ENCODE measurements at regions not wholly inside any gene's neighbourhood (a gene's known extent, or its start where the extent isn't known, plus 50 kb on each side); places are given as distances from the start of the nearest gene placed in this dataset.
"Not testable (repeated sequence)": the region's sequence is repeated elsewhere in the genome, so short reads cannot be mapped to it uniquely, and the experiment has no call there.

DNA sequence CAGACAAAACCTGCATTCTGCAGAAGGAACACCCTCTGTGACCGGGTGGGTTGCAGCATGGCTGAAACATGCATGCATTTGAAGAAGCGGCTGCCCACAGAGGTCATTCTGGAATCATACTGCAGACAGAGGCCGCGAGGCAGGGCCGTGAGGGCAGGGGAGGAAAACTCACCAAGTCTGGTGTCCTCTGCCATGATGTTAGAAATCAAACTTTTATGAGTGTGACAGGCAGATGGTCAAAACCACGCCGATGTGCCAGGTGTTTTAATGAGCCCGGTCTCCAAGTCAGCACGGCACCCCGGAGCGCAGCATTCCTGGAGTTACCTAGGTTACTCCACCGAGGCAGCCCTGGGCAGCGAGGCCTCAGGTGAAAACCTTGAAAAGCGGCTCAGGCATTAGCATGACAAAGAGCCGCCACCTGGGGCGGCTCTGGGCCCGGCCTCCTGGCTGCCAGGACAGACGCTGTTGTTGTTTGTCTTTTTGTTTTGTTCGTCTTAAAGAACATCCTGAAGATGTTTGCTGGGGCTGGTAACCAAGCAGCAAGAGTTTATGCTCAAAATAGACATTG lies 255.6 kb downstream of the ERMARD start:
- POLR2A ChIA-PET, result no interaction called here
- DNase-seq, result peak; percentile 4

DNA sequence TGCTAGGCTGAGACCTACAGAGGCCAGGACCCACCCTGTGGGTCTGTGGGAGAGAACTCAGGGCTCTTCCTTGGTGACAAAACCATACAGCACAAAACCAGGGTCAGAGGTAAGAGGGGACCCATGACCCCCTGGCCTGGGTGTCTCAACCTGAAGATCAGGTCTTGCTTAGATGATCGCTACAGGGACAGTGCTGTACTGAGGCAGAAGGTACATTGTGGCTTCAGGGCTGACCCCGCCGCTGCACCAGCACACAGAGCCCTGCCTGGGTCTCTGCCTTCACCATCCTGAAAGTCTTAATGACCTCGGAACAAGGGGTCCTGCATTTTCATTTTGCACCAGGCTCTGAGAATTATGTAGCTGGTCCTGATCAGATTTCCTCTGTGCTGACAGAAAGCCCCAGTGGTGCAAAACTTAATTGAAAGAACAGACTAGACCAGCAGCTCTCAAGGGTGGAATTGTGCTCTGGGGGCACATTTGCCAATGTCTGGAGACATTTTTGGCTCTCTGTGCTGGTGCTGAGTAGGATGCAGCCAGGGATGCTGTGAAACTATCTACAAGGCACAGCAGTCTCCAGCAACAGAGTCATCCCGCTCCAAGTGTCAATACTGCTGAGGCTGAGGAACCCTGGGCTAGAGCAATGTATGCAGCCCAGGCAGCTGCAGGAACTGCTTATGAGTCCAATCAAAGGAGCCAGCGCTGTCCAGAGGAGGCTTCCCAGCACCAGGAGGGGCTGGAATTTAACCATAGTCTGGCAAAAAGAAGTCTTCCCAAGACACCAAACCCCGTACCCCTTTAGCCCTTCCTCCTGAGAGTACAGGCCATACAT lies 254.9 kb downstream of the ERMARD start:
- DNase-seq, result peak; percentile 2
- Mint-ChIP-seq H3K27me3 (peaks cover 3% of the 10 kb centered on the region), H3K36me3 (peaks cover 10% of the 10 kb centered on the region), H3K27ac (no peak overlapping the region), H3K4me3 (no peak overlapping the region), H3K9me3 (peaks cover 34% of the 10 kb centered on the region), H3K4me1 (ENCODE audit: low read depth) (no peaks in the 10 kb centered on the region)
- CTCF ChIA-PET, result no interaction called here
- POLR2A ChIA-PET, result no interaction called here
- intact Hi-C loops (cut with micrococcal nuclease), result no loop called here

More for the DNA sequence above, 255.6 kb downstream of the ERMARD start:
- Mint-ChIP-seq H3K9me3 (peaks cover 28% of the 10 kb centered on the region), H3K27me3 (peaks cover 7% of the 10 kb centered on the region), H3K27ac (no peak overlapping the region), H3K4me1 (ENCODE audit: low read depth) (no peaks in the 10 kb centered on the region), H3K36me3 (peaks cover 10% of the 10 kb centered on the region), H3K4me3 (no peak overlapping the region)
- intact Hi-C loops (cut with micrococcal nuclease), result no loop called here
- CTCF ChIA-PET, result no interaction called here

DNA sequence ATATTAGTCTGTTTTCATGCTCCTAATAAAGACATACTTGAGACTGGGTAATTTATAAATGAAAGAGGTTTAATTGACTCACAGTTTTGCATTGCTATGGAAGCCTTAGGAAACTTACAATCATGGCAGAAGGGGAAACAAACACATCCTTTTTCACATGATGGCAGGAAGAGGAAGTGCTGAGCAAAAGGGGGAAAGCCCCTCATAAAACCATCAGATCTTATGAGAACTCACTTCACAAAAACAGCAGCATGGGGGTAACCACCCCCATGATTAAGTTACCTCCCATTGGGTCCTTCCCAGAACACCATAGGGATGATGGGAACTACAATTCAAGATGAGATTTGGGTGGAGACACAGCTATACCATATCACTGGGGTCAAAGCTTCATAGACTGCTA lies 254.2 kb downstream of the ERMARD start:
- H3K4me1 Mint-ChIP-seq (ENCODE audit: low read depth), result no peaks in the 10 kb centered on the region
- H3K27ac Mint-ChIP-seq, result no peak overlapping the region
- intact Hi-C loops (cut with micrococcal nuclease), result no loop called here
- ChIA-PET POLR2A (no interaction called here), CTCF (no interaction called here)
- H3K27me3 Mint-ChIP-seq, result peaks cover 2% of the 10 kb centered on the region
- peaks cover 10% of the 10 kb centered on the region for H3K36me3 Mint-ChIP-seq
- no peak overlapping the region for H3K4me3 Mint-ChIP-seq
- DNase-seq, result peak; percentile 3
- H3K9me3 Mint-ChIP-seq, result peaks cover 40% of the 10 kb centered on the region

DNA sequence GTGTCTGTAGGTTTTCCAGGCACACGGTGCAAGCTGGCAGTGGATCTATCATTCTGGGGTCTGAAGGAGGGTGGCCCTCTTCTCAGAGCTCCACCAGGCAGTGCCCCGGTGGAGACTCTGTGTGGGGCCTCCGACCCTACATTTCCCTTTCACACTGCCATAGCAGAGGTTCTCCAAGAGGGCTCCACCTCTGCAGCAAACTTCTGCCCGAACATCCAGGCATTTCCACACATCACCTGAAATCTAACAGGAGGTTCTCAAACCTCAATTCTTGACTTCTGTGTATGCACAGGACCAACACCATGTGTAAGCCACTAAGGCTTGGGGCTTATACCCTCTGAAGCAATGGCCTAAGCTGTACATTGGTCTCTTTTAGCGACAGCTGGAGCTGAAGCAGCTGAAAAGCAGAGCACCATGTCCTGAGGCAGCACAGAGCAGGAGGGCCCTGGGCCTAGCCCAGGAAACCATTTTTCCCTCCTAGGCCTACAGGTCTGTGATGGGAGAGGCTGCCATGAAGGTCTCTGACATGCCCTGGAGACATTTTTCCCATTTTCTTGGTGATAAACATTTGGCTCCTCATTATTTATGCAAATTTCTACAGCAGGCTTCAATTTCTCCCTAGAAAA lies 253.3 kb downstream of the ERMARD start:
- Mint-ChIP-seq H3K4me3 (no peak overlapping the region), H3K36me3 (peaks cover 10% of the 10 kb centered on the region), H3K27me3 (peaks cover 2% of the 10 kb centered on the region), H3K9me3 (peaks cover 40% of the 10 kb centered on the region), H3K4me1 (ENCODE audit: low read depth) (no peaks in the 10 kb centered on the region), H3K27ac (no peak overlapping the region)
- no peak for DNase-seq
- ChIA-PET CTCF (no interaction called here), POLR2A (no interaction called here)
- intact Hi-C loops (cut with micrococcal nuclease), result no loop called here

DNA sequence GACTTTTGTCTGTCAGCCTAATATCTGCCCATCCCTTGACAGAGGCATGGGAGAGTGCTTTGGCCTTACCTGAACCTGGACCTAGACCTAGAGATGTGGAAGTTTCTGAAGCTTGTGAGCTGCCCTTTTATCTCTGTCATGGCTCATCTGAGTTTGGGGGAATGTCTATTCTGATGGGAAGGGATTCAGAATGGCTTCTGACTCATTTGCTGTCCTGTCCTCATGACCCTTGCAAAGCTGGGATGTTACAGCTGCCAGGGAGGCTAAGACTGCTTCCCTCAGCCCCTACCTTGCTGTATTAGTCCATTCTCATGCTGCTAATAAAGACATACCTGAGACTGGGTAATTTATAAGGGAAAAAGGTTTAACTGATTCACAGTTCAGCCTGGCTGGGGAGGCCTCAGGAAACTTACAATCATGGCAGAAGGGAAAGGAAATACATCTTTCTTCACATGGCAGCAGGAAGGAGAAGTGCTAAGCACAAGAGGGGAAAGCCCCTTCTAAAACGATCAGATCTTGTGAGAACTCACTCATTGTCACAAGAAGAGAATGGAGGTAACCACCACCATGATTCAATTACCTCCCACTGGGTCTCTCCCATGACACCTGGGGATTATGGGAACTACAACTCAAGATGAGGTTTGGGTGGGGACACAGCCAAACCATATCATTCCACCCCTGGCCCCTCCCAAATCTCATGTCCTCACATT lies 252.2 kb downstream of the ERMARD start:
- H3K36me3 Mint-ChIP-seq, result peaks cover 10% of the 10 kb centered on the region
- CTCF ChIA-PET, result no interaction called here
- no peaks in the 10 kb centered on the region for H3K4me1 Mint-ChIP-seq (ENCODE audit: low read depth)
- peaks cover 40% of the 10 kb centered on the region for H3K9me3 Mint-ChIP-seq
- POLR2A ChIA-PET, result no interaction called here
- intact Hi-C loops (cut with micrococcal nuclease), result no loop called here
- DNase-seq, result no peak
- H3K27ac Mint-ChIP-seq, result no peak overlapping the region
- H3K27me3 Mint-ChIP-seq, result no peaks in the 10 kb centered on the region
- no peak overlapping the region for H3K4me3 Mint-ChIP-seq

DNA sequence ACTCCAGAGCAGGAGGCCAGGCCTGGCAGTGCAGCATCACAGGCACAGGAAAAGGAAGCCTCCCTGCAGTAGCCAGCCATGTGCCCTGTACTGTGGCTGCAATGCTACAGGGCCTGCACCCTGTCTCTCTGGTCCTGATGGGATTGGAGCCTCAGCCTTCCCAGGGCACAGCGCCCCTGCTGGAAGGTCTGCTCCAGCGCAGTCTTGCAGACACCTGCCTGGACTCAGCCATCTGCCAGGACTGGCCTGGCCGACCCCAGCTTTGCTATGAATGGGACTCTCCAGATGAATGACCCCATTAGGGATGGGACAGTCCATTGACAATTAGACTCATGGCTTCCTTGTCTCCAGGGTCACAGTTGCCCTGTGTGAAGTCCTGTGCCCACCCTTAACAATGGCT lies 251.6 kb downstream of the ERMARD start:
- ChIA-PET POLR2A (no interaction called here), CTCF (no interaction called here)
- intact Hi-C loops (cut with micrococcal nuclease), result no loop called here
- H3K36me3 Mint-ChIP-seq, result peaks cover 10% of the 10 kb centered on the region
- peaks cover 40% of the 10 kb centered on the region for H3K9me3 Mint-ChIP-seq
- no peak overlapping the region for H3K27ac Mint-ChIP-seq
- no peak overlapping the region for H3K4me3 Mint-ChIP-seq
- H3K27me3 Mint-ChIP-seq, result no peaks in the 10 kb centered on the region
- no peaks in the 10 kb centered on the region for H3K4me1 Mint-ChIP-seq (ENCODE audit: low read depth)
- no peak for DNase-seq

DNA sequence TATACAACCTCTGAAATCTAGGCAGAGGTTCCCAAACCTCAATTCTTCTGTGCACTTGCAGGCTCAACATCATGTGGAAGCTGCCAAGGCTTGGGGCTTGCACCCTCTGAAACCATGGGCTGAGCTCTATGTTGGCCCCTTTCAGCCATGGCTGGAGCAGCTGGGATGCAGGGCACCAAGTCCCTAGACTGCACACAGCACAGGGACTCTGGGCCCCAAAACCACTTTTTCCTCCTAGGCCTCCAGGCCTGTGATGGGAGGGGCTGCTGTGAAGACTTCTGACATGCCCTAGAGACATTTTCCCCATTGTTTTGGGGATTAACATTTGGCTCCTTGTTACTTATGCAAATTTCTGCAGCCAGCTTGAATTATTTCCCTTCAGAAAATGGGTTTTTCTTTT lies 250.4 kb downstream of the ERMARD start:
- H3K27ac Mint-ChIP-seq; H3K4me3 Mint-ChIP-seq; POLR2A ChIA-PET; H3K4me1 Mint-ChIP-seq (ENCODE audit: low read depth); DNase-seq; CTCF ChIA-PET; H3K36me3 Mint-ChIP-seq; intact Hi-C loops (cut with micrococcal nuclease); H3K27me3 Mint-ChIP-seq: not testable (repeated sequence)
- peaks cover 40% of the 10 kb centered on the region for H3K9me3 Mint-ChIP-seq

DNA sequence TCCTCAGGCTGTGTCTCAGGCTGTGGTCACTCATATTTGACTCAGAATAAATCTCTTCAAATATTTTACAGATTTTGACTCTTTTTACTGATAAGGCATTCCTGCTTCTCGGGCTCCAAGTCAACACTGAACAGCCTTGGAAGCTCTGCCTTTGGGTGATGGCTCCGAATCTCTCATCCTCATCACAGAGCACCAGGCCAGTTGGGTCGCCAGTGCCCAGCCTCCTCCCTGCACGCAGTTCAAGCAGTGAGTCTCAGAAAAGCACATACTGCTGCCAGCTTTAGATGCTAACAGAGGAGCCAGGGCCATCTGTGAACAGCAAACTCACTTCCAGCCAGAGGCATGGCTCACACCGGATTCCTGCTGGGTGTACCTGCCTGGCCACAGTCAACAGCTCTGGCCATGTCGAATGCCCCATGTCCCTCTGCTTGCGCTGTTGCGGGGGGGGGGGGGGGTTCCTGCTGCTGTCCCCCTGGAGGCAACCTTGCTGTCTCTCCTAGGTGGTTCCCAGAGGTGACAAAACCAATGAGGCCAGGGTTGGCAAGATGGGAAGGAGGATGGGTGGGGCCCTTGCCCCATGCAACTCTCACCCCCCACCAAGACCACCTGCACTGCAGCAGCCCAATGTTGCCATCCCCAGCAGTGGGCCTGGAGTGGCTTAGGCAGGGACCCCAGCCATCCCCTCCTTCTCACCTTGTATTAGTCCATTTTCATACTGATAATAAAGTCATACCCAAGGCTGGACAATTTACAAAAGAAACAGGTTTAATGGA lies 248.8 kb downstream of the ERMARD start:
- intact Hi-C loops (cut with micrococcal nuclease), result no loop called here
- Mint-ChIP-seq H3K4me1 (ENCODE audit: low read depth) (no peaks in the 10 kb centered on the region), H3K4me3 (no peak overlapping the region), H3K27ac (no peak overlapping the region), H3K36me3 (peaks cover 8% of the 10 kb centered on the region), H3K27me3 (no peaks in the 10 kb centered on the region), H3K9me3 (peaks cover 36% of the 10 kb centered on the region)
- ChIA-PET POLR2A (no interaction called here), CTCF (no interaction called here)
- DNase-seq, result no peak

DNA sequence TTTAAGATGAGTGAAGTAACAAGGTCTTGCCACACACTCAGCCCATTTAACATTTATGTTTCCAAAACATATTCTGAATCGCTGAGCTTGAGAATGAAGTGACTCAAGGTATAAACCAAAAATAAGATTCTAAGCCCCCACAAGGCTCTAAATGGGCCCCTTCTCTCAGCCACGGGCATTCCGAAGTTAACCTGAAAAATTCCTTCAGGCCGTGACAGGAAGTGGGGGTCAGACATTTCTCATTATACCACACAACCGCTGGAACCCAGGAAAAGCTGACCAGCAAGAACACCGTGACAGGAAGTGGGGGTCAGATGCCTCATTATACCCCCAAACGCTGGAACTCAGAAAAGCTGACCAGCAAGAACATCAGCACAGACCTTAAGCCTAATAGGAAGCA lies 247.9 kb downstream of the ERMARD start:
- Mint-ChIP-seq H3K9me3 (peaks cover 33% of the 10 kb centered on the region), H3K4me3 (no peak overlapping the region), H3K27me3 (no peaks in the 10 kb centered on the region), H3K4me1 (ENCODE audit: low read depth) (no peaks in the 10 kb centered on the region), H3K27ac (no peak overlapping the region), H3K36me3 (peaks cover 6% of the 10 kb centered on the region)
- no peak for DNase-seq
- intact Hi-C loops (cut with micrococcal nuclease), result no loop called here
- ChIA-PET POLR2A (no interaction called here), CTCF (no interaction called here)

DNA sequence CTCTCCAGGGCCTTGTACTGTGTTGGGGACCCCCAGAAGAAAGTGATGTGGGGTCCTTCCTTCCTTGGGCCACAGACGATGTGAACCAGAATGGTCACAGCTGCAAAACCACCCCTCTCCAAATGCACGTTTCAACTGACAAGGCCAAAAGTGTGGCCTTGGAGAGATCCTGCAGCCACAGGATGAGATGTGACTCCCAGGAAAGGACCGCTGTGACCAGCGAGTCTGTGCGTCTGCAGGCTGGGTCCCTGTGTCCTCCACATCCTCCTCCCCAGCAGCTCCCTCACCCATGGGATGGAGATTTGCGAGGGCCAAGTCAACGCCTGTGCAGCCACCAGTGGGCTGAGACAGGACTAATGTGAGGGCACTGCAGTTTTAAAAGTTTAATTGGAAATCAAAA lies 247.0 kb downstream of the ERMARD start:
- H3K4me1 Mint-ChIP-seq (ENCODE audit: low read depth), result no peaks in the 10 kb centered on the region
- peaks cover 26% of the 10 kb centered on the region for H3K9me3 Mint-ChIP-seq
- ChIA-PET CTCF (no interaction called here), POLR2A (no interaction called here)
- DNase-seq, result no peak
- H3K27me3 Mint-ChIP-seq, result no peaks in the 10 kb centered on the region
- H3K36me3 Mint-ChIP-seq, result peaks cover 5% of the 10 kb centered on the region
- H3K4me3 Mint-ChIP-seq, result no peak overlapping the region
- H3K27ac Mint-ChIP-seq, result no peak overlapping the region
- intact Hi-C loops (cut with micrococcal nuclease), result no loop called here

DNA sequence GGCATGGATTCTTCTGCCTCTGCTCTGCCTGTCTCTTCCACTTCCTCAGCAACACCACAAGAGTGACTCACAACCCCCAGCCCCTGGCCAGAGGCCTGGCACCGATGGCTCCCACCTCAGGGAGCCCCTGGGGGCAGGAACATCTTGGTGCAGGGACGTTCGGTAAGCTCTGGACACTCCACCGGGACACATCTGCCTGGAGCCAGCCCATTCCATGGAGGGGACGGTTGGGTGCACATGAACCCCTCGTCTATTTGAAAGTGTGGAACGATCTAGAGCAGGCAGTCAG lies 246.5 kb downstream of the ERMARD start:
- Mint-ChIP-seq H3K4me1 (ENCODE audit: low read depth) (no peaks in the 10 kb centered on the region), H3K27ac (no peak overlapping the region), H3K36me3 (peaks cover 5% of the 10 kb centered on the region), H3K27me3 (no peaks in the 10 kb centered on the region), H3K4me3 (no peak overlapping the region), H3K9me3 (peaks cover 20% of the 10 kb centered on the region)
- POLR2A ChIA-PET, result no interaction called here
- CTCF ChIA-PET, result no interaction called here
- DNase-seq, result no peak
- intact Hi-C loops (cut with micrococcal nuclease), result no loop called here

DNA sequence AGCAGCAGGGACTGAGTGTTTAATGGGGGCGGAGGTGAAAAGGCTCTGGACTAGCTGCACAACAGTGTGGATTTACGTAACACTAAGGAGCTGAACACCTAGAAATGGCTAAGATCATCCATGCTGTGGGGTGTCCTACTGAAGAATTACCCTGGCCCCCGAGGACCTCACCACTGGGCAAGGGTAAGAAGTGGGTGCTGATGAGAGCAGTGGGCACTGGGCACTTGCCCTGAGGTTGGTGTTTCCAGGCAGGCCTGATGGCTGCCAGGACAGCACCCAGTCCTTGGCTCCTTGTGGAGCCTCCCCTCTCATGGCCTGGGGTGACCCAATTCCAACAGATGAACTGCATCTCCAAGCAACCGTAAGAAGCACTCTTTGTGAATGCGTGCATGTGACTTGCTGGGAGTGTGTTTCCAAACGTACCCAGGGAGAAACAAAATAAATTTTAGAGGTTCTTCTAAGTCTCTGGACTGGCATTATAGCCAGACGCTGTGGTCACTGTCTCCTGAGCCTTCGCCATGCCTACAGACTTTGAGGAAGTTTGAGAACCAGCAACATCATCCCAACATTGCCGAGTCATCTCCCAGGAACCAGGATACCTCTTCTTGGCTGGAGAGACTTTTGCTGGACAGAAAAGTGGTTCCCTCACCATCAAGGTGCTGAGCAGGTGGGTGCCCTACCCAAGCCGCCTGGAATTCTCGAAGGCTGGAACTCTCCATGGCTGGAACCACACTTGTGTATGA lies 245.9 kb downstream of the ERMARD start:
- POLR2A ChIA-PET, result no interaction called here
- Mint-ChIP-seq H3K4me3 (no peak overlapping the region), H3K4me1 (ENCODE audit: low read depth) (peaks cover 2% of the 10 kb centered on the region), H3K27ac (no peak overlapping the region), H3K36me3 (peaks cover 4% of the 10 kb centered on the region), H3K9me3 (peaks cover 16% of the 10 kb centered on the region), H3K27me3 (no peaks in the 10 kb centered on the region)
- intact Hi-C loops (cut with micrococcal nuclease), result no loop called here
- DNase-seq, result no peak
- CTCF ChIA-PET, result no interaction called here
